HG02943 (cell line): ENCODE measurements at regions not wholly inside any gene's neighbourhood (a gene's known extent, or its start where the extent isn't known, plus 50 kb on each side); places are given as distances from the start of the nearest gene placed in this dataset.
"Not testable (repeated sequence)": the region's sequence is repeated elsewhere in the genome, so short reads cannot be mapped to it uniquely, and the experiment has no call there.

Experiments
- ATAC-seq: cut with Tn5 transposase; IDR thresholded peaks from one replicate; pipeline ENCODE4 v1.9.1; 2021; ENCODE audit warnings: mild to moderate bottlenecking, low read depth, moderate library complexity; ENCODE audit not compliant: unreplicated experiment

DNA sequence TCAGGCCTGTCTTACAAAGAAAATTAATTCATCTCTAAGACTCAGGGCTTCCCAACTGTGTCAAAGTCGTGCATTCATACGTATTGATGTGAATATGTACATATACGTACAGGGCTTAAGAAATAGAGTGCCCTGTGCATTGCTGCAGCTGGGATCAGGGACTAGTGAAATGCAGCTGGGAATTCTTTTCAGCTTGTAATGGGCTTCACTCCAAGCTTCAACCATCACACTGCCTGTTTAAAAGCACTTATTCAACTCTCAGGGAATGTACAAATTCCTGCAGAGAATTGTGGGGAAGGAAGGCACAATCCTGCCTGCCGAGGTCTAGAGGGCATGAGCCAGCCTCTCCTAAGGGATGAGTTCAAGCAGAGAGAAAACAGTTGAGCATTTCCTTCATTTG is 59.6 kb upstream of the MAN2A1 start:
- no peak for ATAC-seq

DNA sequence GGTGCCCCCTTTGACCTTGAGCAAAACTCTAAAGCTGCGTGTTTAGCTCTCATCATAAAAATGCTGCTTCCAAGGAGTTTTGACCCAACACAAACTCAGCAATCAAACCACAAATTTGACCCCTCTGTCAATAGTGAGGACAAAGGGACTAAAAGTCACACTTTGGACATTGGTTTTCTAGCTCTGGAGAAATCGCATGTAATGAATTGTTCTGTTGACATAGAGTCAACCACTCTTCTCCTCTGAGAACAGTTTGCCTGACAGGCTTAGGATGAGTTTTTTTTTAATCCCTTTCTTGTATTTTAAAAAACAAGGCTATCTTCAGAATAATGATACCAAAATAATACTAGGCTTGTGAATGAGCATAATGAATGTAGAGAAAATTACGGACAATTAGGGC is 61.1 kb upstream of the MAN2A1 start:
- no peak for ATAC-seq

DNA sequence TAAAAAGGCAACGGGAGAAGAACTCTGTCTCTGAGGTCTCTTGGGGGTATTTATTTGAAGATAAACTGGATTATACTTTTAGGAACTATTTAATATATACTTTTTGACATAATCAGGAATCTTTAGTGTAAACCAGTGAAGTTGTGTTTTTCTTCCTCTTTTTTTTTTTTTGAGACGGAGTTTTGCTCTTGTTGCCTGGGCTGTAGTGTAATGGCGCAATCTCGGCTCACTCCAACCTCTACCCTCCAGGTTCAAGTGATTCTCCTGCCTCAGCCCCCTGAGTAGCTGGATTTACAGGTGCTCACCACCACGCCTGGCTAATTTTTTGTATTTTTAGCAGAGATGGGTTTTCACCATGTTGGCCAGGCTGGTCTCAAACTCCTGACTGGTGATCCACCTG is 68.5 kb upstream of the MAN2A1 start:
- ATAC-seq = not testable (repeated sequence)

DNA sequence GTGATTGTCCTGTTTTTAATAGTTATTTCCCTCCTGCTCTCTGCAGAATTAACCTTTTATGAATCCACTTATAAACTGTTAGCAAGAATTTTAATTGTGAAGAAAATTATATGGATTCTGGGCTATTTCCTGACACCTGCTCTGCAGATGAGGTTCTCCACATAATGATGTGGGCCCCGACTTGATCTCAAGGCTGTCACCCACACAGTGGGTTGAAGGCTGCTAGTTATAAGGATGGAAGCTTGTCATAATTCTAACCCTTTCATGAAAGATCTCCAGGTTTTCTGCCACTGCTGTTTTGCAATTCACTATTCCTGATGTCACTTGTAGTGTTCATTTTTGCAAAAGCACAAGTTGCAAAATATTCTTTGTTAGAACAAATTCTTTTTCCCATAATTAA is 69.1 kb upstream of the MAN2A1 start:
- ATAC-seq = no peak

DNA sequence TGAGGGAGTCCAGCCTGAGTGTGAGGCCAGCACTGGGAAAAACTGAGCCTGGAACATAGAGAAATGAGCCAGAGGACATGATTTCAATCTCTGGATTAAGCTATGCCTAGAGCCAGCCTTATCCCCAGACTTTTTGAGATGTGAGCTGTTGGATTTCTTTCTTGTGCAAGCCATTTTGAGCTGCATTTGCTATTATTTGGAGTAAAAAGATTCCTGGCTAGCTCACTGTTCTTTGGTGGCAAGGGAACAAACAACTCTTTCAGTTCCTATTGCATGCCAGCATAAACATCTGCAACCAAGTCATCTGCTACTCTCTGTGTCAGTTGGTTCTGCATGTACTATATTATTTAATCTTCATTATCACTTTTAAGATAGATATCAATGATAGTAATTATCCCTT is 70.1 kb upstream of the MAN2A1 start:
- ATAC-seq = no peak

DNA sequence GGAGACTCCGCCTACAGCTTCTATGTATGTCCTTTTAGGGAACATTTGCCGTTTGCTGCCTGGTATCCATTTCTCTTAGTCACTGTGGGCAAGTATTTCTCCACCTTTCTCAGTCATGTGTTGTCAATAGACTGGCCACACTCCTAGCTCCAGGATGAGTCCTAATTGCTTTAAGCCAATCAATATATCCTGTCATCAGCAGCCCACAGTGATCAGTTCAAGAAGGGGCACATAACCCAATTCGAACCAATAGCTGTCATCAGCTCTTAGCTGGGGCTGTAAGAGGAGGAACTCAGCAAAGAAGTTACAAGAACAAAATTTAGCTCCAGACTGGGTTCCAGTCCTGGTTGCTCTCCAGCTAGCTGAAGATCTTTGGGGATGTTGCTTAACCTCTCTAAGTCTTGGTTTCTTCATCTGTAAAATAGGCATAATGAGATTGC is 70.7 kb upstream of the MAN2A1 start:
- ATAC-seq = no peak

DNA sequence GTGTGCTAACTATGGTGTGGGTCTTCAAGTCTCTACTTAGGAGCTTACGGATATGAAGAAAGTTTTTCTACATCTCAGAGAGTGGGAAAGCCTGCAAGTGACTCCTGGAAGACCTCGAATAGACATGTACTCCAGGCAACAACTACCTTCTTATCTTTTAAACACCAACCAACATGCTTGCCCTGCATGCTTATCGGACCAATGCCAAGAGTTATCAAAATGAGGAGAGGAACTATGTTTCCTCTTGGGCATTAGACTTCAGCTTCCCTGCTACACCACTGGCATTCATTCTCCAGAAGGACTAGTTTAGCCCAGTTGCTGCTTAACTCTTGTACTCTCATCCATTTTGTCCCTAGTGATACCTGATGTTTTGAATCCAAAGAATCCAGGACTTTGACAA is 74.7 kb upstream of the MAN2A1 start:
- no peak for ATAC-seq

DNA sequence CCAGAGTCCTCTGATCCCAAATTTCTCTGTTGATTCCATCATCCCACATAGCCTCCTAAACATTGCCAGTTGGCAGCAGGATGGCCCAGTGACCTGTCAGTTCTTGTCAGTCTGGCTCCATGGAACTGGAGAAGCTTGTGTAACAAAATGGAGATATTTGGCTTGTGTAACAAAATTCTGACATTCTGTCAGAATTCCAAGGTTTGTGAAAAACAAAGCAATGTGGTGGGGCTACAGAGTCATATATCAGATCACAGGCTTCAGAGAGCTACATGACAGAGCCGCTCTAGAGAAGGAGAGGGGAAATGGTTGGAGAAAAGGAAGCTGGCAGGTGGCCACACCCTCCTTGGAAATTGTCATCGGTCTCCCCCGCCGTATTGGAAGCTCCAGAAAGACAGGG is 75.4 kb upstream of the MAN2A1 start:
- ATAC-seq = no peak

DNA sequence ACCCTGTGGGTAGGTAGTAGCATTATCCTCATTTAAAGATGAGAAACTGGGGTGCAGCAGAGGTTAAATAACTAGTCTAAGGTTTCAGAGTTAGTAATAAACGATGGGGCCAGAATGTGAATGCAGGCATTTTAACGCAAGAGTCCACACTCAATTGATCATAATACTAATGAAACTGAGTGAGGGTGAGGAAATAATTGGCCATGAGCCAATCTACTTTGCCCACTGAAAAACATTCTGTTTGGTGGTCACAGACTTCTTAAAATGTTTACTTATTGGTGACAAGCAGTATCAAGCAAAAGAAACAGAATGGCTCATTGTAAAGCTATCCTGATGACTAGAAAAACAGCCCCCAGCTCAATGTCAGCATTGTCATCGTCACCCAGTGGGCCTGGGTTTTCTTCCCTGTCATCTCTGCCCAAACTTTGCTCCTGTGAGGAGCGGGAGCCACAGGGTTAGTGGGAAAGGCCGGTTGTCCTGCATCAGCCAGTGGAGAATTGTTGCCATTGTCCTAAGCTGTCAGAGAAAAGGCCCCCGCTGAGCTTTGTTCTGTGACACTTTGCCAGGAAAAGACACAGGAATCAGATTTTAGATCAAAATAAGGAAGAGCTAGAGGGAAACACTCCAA is 77.3 kb upstream of the MAN2A1 start:
- no peak for ATAC-seq

DNA sequence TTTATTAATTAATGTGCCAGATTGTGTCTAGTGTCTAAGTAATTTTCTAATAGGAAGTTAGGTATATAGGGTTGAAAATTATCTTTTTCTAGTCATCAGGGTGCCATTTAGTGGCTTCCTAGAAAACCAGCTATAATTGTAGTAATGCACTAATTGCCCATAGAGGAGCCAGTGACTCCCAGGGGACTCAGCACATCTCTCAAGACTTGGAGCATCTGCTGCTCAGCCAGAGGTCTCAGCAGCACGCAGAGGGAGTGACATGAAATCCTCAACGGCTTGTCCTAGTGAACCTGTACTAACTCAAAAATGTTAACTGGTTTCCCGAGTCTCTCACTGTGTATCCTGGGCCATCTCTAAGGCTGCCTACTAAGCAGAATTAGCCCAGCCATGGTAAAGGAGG is 78.2 kb upstream of the MAN2A1 start:
- no peak for ATAC-seq

DNA sequence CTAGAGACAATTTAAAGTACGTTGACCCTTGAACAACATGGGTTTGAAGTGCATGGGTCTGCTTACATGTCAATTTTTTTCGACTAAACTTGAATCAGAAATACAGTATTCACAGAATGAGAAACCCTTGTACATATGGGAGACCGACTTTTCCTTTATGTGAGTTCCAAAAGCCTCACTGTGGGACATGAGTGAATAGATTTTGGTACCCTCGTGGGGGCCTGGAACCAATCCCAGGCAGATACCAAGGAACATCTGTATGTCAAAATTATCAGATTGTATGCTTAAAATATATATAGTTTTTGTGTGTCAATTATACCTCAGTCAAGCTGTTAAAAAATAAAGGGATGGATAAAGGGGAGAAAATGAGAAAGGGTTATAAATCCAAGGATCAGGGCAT is 78.7 kb upstream of the MAN2A1 start:
- no peak for ATAC-seq

DNA sequence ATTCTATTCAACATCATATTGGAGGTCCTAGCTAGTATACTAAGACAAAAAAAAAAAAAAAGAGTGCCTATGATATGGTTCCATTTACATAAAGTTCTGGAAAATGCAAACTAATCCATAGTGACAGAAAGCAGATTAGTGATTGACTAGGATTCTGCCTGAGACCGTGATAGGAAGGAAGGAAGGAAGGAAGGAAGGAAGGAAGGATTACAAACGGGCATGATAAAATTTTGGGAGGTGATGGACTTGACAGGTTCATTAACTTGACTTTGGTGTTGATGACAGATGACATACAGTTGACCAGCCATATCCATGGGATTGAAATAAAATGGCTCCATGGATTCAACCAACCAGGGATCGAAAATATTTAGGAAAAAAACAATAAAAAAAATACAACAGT is 79.1 kb upstream of the MAN2A1 start:
- no peak for ATAC-seq

DNA sequence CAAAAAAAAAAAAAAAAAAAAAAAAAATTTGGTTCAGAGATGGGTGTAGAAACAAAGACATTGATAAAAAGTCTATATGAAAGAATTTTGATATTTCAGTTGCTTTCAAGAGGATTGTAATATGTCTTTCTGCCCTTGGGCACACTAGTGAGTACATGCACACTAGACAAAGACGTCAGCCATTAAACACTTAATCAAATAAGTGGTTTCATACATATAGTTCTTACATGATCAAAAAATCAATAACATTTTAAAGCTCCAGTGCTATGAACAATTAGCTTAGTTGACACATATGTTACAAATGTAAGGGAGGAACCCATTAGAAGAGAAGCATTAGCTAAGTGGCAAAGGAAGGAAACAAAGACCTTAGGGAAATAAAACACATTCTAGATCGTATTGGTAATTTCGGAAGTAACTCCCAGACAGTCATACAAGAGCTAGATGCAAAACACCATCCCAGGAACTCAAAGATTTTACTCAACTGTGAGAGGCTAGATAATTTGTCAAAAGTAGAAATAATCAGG is 84.5 kb upstream of the MAN2A1 start:
- no peak for ATAC-seq

DNA sequence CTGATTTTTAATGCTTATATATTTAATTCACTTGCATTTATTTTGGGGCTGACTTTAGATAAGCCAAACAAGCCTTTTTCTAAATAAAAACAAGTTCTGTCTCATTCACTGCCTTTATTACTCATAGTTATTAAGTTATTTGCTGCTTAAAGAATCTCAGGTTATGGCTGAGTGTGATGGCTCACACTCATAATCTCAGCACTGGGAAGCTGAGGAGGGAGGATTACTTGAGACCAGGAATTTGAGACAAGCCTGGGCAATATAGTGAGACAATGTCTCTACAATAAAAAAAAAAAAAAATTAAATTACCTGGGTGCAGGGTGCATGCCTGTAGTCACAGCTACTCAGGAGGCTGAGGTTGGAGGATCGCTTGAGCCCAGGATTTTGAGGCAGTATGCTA is 85.0 kb upstream of the MAN2A1 start:
- no peak for ATAC-seq

DNA sequence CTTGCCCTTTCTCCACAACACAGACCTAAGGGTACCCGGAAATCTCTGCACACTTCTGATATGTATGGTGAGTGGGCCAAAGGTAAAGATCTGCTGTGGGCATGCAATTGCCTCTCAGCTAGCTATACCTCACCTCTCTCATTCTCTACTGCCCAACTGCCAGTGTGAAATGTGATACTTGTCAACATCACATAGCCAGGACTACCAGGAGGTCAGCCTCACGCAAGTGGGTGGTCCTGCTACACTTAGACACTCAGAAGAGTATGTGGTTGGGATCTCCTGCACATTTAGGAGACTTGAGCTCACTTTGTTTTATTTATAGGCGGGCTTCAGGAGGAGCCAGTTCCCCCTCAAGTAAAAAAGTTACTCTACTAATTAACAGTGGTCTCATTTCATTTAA is 88.0 kb upstream of the MAN2A1 start:
- no peak for ATAC-seq

DNA sequence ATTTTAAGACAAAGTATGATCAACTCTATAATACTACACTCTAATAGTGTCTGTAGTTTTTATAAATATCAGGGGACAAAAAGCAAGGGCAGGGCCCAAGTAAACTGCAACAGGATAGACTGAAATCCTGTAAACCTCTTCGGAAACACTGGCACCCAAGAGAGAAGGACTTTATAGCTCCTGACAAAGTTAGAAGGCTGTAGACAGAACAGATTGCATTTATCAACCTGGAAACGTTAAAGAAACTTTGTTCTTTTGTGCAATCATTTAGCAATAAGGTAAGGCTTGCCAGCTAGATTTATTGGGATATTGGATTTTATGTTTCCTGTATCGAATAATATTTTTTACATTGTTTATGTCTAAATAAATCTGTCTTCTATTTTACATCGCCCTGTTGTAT is 91.8 kb upstream of the MAN2A1 start:
- ATAC-seq = no peak

DNA sequence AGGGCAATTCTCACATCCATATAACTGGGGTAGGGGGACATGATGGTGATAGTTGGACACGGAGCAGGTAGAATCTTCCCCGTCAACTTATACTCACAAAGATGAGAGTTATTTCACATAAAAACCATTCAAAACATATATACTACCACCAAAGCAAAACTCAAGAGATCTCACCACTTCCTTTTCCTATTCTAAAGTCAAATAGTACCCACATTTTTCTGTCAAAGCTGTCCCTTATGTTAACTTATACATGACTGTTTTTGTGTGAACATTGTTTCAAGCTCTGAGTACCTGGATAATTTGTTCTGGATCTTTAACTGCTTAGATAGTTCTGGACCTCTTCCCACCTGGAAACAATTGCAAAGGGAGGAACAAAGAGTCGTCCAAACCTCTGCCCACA is 95.5 kb upstream of the MAN2A1 start:
- no peak for ATAC-seq

DNA sequence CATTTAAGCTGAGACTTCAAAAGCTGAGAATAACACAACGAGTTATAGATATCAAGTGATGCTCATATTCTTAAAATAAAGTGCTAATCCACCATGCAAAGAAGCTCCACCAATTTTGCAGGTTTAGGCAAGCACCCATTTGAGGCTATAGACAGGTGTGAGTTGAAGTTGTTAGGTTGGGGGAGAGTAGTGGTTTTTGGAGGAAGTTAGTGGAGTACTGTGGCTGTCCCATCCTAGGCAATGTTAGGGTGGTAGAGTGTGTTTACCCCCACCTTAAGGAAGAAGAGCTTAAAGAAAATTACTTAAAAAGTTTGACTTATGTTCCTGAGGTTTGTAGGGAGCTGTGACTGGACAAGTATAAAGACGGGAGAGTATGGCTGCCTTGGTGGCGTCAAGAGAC is 98.9 kb upstream of the MAN2A1 start:
- no peak for ATAC-seq

DNA sequence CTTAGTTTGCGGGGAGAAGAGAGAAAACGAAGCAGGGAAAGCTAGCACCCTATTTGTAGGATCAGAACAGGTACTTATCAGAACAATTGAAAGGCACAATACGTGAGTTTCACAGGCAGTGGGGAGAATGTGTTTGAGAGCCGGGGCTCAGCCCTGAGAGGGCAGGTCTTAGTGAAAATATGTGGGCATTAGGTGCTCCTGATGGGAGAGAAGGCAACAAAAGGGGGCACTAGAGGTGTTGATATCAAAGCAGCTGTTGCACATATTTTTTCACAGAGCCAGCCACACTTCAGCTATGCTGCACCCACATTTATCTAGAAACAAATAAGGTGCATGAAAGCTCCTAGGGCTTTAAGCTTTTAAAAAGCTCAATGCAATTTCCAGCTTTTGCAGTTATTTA is 99.7 kb upstream of the MAN2A1 start:
- no peak for ATAC-seq

DNA sequence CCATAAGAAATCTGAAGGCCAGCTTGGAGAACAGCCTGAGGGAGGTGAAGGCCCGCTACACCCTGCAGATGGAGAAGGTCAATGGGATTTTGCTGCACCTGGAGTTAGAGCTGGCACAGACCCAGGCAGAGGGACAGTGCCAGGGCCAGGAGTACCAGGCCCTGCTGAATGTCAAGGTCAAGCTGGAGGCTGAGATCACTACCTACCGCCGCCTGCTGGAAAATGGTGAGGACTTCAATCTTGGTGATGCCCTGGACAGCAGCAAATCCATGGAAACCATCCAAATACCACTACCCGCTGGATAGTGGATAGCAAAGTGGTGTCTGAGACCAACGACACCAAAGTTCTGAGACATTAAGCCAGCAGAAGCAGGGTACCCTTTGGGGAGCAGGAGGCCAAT is 100.5 kb upstream of the MAN2A1 start:
- no peak for ATAC-seq

DNA sequence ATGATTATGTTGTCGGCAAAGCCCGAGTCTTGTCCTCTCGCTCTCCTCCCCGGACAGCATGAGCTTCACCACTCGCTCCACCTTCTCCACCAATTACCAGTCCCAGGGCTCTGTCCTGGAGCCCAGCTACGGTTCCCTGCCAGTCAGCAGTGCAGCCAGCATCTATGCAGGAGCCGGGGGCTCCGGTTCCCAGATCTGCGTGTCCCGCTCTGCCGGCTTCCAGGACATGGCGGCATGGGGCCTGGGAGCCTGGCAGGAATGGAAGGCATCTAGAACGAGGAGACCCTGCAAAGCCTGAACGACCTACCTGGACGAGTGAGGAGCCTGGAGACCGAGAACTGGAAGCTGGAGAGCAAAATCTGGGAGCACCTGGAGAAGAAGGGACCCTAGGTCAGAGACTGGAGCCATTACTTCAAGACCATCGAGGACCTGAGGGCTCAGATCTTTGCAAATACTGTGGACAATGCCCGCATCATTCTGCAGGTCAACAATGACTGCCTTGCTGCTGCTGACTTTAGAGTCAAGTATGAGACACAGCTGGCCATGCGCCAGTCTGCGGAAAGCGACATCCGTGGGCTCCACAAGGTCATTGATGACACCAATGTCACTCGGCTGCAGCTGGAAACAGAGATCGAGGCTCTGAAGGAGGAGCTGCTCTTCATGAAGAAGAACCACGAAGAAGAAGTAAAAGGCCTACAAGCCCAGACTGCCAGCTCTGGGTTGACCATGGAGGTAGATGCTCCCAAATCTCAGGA is 101.3 kb upstream of the MAN2A1 start:
- no peak for ATAC-seq

DNA sequence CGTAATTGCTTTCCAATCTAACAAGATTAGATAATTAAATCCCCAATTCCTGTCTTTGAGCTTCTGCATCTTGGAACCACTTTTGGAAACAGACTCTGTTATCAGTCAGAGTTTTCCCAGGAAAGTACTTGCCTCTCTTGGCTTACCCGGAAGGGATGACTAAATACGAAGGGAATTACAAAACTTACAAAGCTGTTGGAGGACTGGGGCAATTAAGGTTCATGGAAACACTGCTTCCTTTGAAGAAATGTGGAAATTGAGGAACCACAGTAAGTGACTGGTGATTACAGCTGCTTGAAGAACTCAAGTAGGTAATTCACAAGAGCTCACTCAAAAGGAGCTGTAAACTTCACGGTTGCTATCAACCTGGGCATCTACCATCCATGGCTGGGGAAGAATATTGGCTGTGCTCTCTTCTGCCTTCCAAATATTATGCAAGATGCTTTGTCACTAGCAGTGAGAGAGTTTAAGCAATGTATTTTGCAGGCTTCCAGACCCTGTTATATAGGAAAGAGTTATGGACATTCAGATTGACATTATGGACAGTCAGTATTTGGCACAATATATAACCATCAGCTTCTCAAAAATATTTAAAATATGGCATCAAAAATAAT is 104.6 kb upstream of the MAN2A1 start:
- no peak for ATAC-seq
